H1 (cell line): ENCODE measurements at regions not wholly inside any gene's neighbourhood (a gene's known extent, or its start where the extent isn't known, plus 50 kb on each side); places are given as distances from the start of the nearest gene placed in this dataset.

Experiments
- CTCF ChIA-PET: fragments of 300-600 bp; sonication (Branson Sonifier 250); formaldehyde crosslinking; loops from one replicate; lab custom pipeline; 2021; ENCODE audit not compliant: partially characterized antibody; lab: Charles Lee
- POLR2A ChIA-PET: fragments of 300-600 bp; sonication (Branson Sonifier 250); formaldehyde crosslinking; loops from one replicate; lab custom pipeline; 2021; ENCODE audit warnings: inconsistent platforms; ENCODE audit not compliant: partially characterized antibody; lab: Charles Lee
- DNase-seq, 2 experiments: peaks; one replicate each; pipeline versions ENCODE4 v3.0.0 to v3.0.0-alpha.2; 2010 to 2022; ENCODE audit warnings: low spot score in 2 of 2, low read depth in 1 of 2, mixed read lengths in 1 of 2
- FAIRE-seq: peaks from 2 replicates; lab custom pipeline; 2011; peaks lifted over from hg19 to GRCh38; lab: Jason Lieb, UNC
- H2AFZ ChIP-seq: 2 replicates; pipeline ENCODE4 v1.8.1; 2012; ENCODE audit warnings: low read length, inconsistent platforms
- H2AK5ac ChIP-seq: 2 replicates; pipeline ENCODE4 v1.6.1; 2013; ENCODE audit warnings: low read depth, low read length
- H2BK120ac ChIP-seq: replicated peaks from 2 replicates; pipeline ENCODE3; 2013; ENCODE audit warnings: low read depth, low read length, inconsistent platforms
- H2BK12ac ChIP-seq: 2 replicates; pipeline ENCODE4 v1.6.1; 2013; ENCODE audit warnings: low read depth, low read length
- H2BK15ac ChIP-seq: 2 replicates; pipeline ENCODE4 v1.6.1; 2013; ENCODE audit warnings: low read length
- H2BK20ac ChIP-seq: 2 replicates; pipeline ENCODE4 v1.6.1; 2013; ENCODE audit warnings: low read length
- H2BK5ac ChIP-seq: 2 replicates; pipeline ENCODE4 v1.6.1; 2013; ENCODE audit warnings: low read depth, low read length
- H3K14ac ChIP-seq: 2 replicates; pipeline ENCODE4 v1.6.1; 2013; ENCODE audit warnings: inconsistent platforms; ENCODE audit not compliant: insufficient read length
- H3K18ac ChIP-seq: 2 replicates; pipeline ENCODE4 v1.6.1; 2013; ENCODE audit warnings: low read length; ENCODE audit errors: extremely low read depth
- H3K23ac ChIP-seq: 2 replicates; pipeline ENCODE4 v1.6.1; 2013; ENCODE audit warnings: inconsistent platforms; ENCODE audit not compliant: insufficient read length
- H3K23me2 ChIP-seq: 2 replicates; pipeline ENCODE4 v1.6.1; 2013; ENCODE audit warnings: low read depth, low read length
- H3K27ac ChIP-seq: 2 replicates; pipeline ENCODE4 v1.6.1; 2011; ENCODE audit warnings: low read depth, low read length, inconsistent platforms
- H3K27me3 ChIP-seq, 4 experiments: replicated peaks in 1 of 4; 1 replicate in 1 of 4; 2 replicates in 3 of 4; pipeline versions ENCODE4 v1.6.1 to v1.8.1; 2011 to 2013; ENCODE audit warnings: low read length in 3 of 4, mild to moderate bottlenecking in 3 of 4, inconsistent platforms in 2 of 4, mixed read lengths in 2 of 4, moderate library complexity in 1 of 4; ENCODE audit not compliant: control insufficient read depth in 3 of 4, insufficient read depth in 3 of 4; ENCODE audit errors: extremely low read depth in 1 of 4
- H3K36me3 ChIP-seq, 4 experiments: 2 replicates each; pipeline versions ENCODE4 v1.6.1 to v1.8.1; 2011 to 2013; ENCODE audit warnings: mild to moderate bottlenecking in 4 of 4, low read length in 3 of 4, moderate library complexity in 2 of 4, control low read depth in 1 of 4, inconsistent platforms in 1 of 4; ENCODE audit not compliant: insufficient read depth in 4 of 4, control insufficient read depth in 2 of 4
- H3K4ac ChIP-seq: replicated peaks from 2 replicates; pipeline ENCODE3; 2013; ENCODE audit warnings: low read length, low read depth, mixed read lengths, inconsistent platforms; ENCODE audit not compliant: insufficient read length
- H3K4me1 ChIP-seq, 4 experiments: replicated peaks in 1 of 4; 1 replicate in 1 of 4; 2 replicates in 3 of 4; pipeline versions ENCODE4 v1.6.1 to v1.8.1; 2011 to 2013; ENCODE audit warnings: low read length in 3 of 4, inconsistent platforms in 2 of 4, mixed read lengths in 1 of 4; ENCODE audit not compliant: insufficient read depth in 4 of 4, control insufficient read depth in 3 of 4
- H3K4me2 ChIP-seq, 2 experiments: 2 replicates each; pipeline versions ENCODE4 v1.6.1 to v1.8.1; 2011 to 2013; ENCODE audit warnings: low read depth in 2 of 2, low read length in 2 of 2, control low read depth in 1 of 2, inconsistent platforms in 1 of 2, mild to moderate bottlenecking in 1 of 2; ENCODE audit not compliant: insufficient read depth in 1 of 2
- H3K4me3 ChIP-seq, 4 experiments: fragments of 200-600, 300-600 bp in 1 of 4; sonication (generic), shearing (Covaris generic), sonication (Bioruptor Twin) in 1 of 4; 2 replicates each; pipeline versions ENCODE4 v1.5.1 to v1.8.1; 2011 to 2016; ENCODE audit warnings: low read length in 4 of 4, low read depth in 3 of 4, control low read depth in 2 of 4, inconsistent platforms in 2 of 4, mild to moderate bottlenecking in 2 of 4, mixed read lengths in 1 of 4, moderate library complexity in 1 of 4; ENCODE audit not compliant: insufficient read depth in 2 of 4; ENCODE audit errors: extremely low read depth in 1 of 4
- H3K56ac ChIP-seq: replicated peaks from 2 replicates; pipeline ENCODE3; 2013; ENCODE audit warnings: low read depth, mild to moderate bottlenecking, mixed read lengths, low read length, inconsistent platforms; ENCODE audit not compliant: insufficient read length
- H3K79me1 ChIP-seq: 2 replicates; pipeline ENCODE4 v1.6.1; 2013; ENCODE audit warnings: low read depth, low read length, control low read depth
- H3K79me2 ChIP-seq, 2 experiments: 2 replicates each; pipeline versions ENCODE4 v1.6.1 to v1.8.1; 2012 to 2013; ENCODE audit warnings: low read length in 2 of 2, mild to moderate bottlenecking in 2 of 2, inconsistent platforms in 1 of 2; ENCODE audit not compliant: insufficient read depth in 2 of 2, control insufficient read depth in 1 of 2
- H3K9ac ChIP-seq, 4 experiments: replicated peaks in 1 of 4; 1 replicate in 1 of 4; 2 replicates in 3 of 4; pipeline versions ENCODE4 v1.6.1 to v1.8.1; 2011 to 2013; ENCODE audit warnings: low read depth in 3 of 4, low read length in 3 of 4, control low read depth in 2 of 4, mild to moderate bottlenecking in 2 of 4, moderate library complexity in 2 of 4, inconsistent platforms in 1 of 4; ENCODE audit errors: extremely low read depth in 1 of 4
- H3K9me3 ChIP-seq, 2 experiments: 2 replicates each; pipeline versions ENCODE4 v1.6.1 to v1.8.1; 2012 to 2013; ENCODE audit warnings: mild to moderate bottlenecking in 2 of 2, moderate library complexity in 2 of 2, control low read depth in 1 of 2, inconsistent platforms in 1 of 2, low read depth in 1 of 2, low read length in 1 of 2, mixed read lengths in 1 of 2; ENCODE audit not compliant: insufficient read depth in 2 of 2
- H4K20me1 ChIP-seq, 2 experiments: replicated peaks in 1 of 2; 2 replicates each; pipeline versions ENCODE3 to v1.8.1; 2011 to 2013; ENCODE audit warnings: inconsistent platforms in 2 of 2, low read length in 2 of 2, mild to moderate bottlenecking in 1 of 2; ENCODE audit not compliant: insufficient read depth in 2 of 2, control insufficient read depth in 1 of 2
- H4K5ac ChIP-seq: 2 replicates; pipeline ENCODE4 v1.6.1; 2013; ENCODE audit warnings: low read length, low read depth, mixed read lengths, inconsistent platforms; ENCODE audit not compliant: insufficient read length
- H4K8ac ChIP-seq: 2 replicates; pipeline ENCODE4 v1.8.0; 2013; ENCODE audit warnings: mild to moderate bottlenecking, moderate library complexity, low read length, inconsistent platforms; ENCODE audit not compliant: insufficient read depth; ENCODE audit errors: extremely low read depth
- H4K91ac ChIP-seq: replicated peaks from 2 replicates; pipeline ENCODE3; 2013; ENCODE audit warnings: low read length, mixed read lengths, inconsistent platforms; ENCODE audit not compliant: insufficient read length
- BACH1 ChIP-seq: IDR thresholded peaks from 2 replicates; pipeline ENCODE4 v1.6.1; 2012; ENCODE audit warnings: low read length, improper control_type of control experiment
- CBX8 ChIP-seq: fragments of 300-800, 300-1000 bp; sonication (generic); IDR thresholded peaks from 2 replicates; pipeline ENCODE4 v1.7.1; 2016; ENCODE audit warnings: low read depth, low read length, borderline replicate concordance
- HDAC2 ChIP-seq, 2 experiments: fragments of 300-600 bp in 1 of 2; sonication (generic) in 1 of 2; IDR thresholded peaks; 2 replicates each; pipeline ENCODE4 v1.6.1; 2011 to 2012; ENCODE audit warnings: low read depth in 2 of 2, low read length in 2 of 2, mild to moderate bottlenecking in 2 of 2, moderate library complexity in 2 of 2, borderline replicate concordance in 1 of 2, inconsistent platforms in 1 of 2
- NANOG ChIP-seq: IDR thresholded peaks from 2 replicates; pipeline ENCODE4 v1.6.1; 2011; ENCODE audit warnings: low read length, low read depth, mild to moderate bottlenecking, inconsistent platforms; ENCODE audit not compliant: insufficient read depth, poor library complexity, severe bottlenecking
- SP4 ChIP-seq: IDR thresholded peaks from 2 replicates; pipeline ENCODE4 v1.6.1; 2012; ENCODE audit warnings: low read length, inconsistent platforms
- SUZ12 ChIP-seq: fragments of 200-600 bp; sonication (generic); IDR thresholded peaks from 2 replicates; pipeline ENCODE4 v1.6.1; 2012; ENCODE audit warnings: mild to moderate bottlenecking, inconsistent platforms, low read length, moderate library complexity, mixed read lengths
- TAF7 ChIP-seq: optimal IDR thresholded peaks from 2 replicates; pipeline ENCODE3; 2011; ENCODE audit warnings: low read depth, mild to moderate bottlenecking, inconsistent platforms, low read length, moderate library complexity, borderline replicate concordance
- TCF12 ChIP-seq: IDR thresholded peaks from 2 replicates; pipeline ENCODE4 v1.6.1; 2011; ENCODE audit warnings: low read depth, mild to moderate bottlenecking, low read length
- TEAD4 ChIP-seq: IDR thresholded peaks from 2 replicates; pipeline ENCODE4 v1.6.1; 2012; ENCODE audit warnings: low read depth, low read length, inconsistent platforms, mixed read lengths
- YY1 ChIP-seq: IDR thresholded peaks from 2 replicates; pipeline ENCODE4 v1.6.1; 2011; ENCODE audit warnings: low read depth, mild to moderate bottlenecking, low read length
- WGBS, 2 experiments: shearing (Covaris generic) in 1 of 2; methylation state at CpG; one replicate each; pipeline versions ENCODE4 v1.1.6 to v1.1.7; 2013 to 2015; ENCODE audit warnings: low lambda C conversion rate in 2 of 2, mixed read lengths in 2 of 2, inconsistent platforms in 1 of 2, low coverage in 1 of 2, missing lambda C conversion rate in 1 of 2; ENCODE audit not compliant: insufficient replicate concordance in 2 of 2, insufficient coverage in 1 of 2, insufficient read length in 1 of 2; ENCODE audit errors: extremely low coverage in 1 of 2, missing lambda C conversion rate in 1 of 2; 5-methylcytosine and 5-hydroxymethylcytosine counted together
- TF ChIP-seq, protein P1 (sequence below), 3 experiments: IDR thresholded peaks; 1 replicate in 2 of 3; 2 replicates in 1 of 3; pipeline versions ENCODE4 v1.5.1 to v1.6.1; 2011; ENCODE audit warnings: low read length in 3 of 3, mild to moderate bottlenecking in 3 of 3, inconsistent platforms in 2 of 3, low read depth in 1 of 3, moderate library complexity in 1 of 3; ENCODE audit not compliant: insufficient read depth in 1 of 3; ENCODE audit errors: control extremely low read depth in 1 of 3

DNA sequence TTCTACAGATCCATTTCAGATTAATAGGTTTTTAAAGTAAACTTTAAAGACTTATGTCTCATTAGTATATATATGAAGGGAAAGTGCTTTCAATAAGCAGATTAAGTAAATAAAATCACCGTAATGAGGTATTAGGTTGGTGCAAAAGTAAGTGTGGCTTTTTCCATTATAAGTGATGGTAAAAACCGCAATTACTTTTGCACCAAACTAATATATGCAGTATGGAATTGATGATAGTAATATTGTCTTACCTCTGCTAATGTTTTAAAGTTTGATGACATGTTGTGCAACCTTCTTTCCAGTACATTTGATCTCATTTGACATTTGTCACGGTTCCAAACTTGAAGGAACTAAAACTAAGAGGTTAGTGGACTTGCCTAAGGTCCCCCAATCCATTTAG lies 1819.3 kb downstream of the PCDH9 start:
- no peaks in the 10 kb centered on the region for H4K20me1 ChIP-seq
- FAIRE-seq (no peak), DNase-seq (no peak)
- no peak overlapping the region for H3K56ac ChIP-seq
- H2BK12ac ChIP-seq = no peak overlapping the region
- H3K4me1 ChIP-seq = no peaks in the 10 kb centered on the region
- H3K27me3 ChIP-seq = no peaks in the 10 kb centered on the region
- no peaks in the 10 kb centered on the region for H3K79me2 ChIP-seq
- POLR2A ChIA-PET = no interaction called here
- H2BK15ac ChIP-seq = no peak overlapping the region
- TF ChIP-seq TEAD4 = no peak
- TF ChIP-seq HDAC2 (IDR thresholded peaks at IDR 0.05; ENCODE audit: borderline replicate concordance in 1 of 2, low read depth in 2 of 2, low read length in 2 of 2) = no peak
- no peak for TF ChIP-seq TCF12
- no peak for TF ChIP-seq TAF7
- no peak for TF ChIP-seq SP4
- TF ChIP-seq CBX8 = no peak
- no peak for TF ChIP-seq BACH1
- no peak for TF ChIP-seq SUZ12
- TF ChIP-seq YY1 = no peak
- TF ChIP-seq NANOG = no peak
- TF ChIP-seq, protein P1, sequence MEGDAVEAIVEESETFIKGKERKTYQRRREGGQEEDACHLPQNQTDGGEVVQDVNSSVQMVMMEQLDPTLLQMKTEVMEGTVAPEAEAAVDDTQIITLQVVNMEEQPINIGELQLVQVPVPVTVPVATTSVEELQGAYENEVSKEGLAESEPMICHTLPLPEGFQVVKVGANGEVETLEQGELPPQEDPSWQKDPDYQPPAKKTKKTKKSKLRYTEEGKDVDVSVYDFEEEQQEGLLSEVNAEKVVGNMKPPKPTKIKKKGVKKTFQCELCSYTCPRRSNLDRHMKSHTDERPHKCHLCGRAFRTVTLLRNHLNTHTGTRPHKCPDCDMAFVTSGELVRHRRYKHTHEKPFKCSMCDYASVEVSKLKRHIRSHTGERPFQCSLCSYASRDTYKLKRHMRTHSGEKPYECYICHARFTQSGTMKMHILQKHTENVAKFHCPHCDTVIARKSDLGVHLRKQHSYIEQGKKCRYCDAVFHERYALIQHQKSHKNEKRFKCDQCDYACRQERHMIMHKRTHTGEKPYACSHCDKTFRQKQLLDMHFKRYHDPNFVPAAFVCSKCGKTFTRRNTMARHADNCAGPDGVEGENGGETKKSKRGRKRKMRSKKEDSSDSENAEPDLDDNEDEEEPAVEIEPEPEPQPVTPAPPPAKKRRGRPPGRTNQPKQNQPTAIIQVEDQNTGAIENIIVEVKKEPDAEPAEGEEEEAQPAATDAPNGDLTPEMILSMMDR (IDR thresholded peaks at IDR 0.05; ENCODE audit: control extremely low read depth in 1 of 3, insufficient read depth in 1 of 3, low read depth in 1 of 3, low read length in 3 of 3) = no peak
- H3K36me3 ChIP-seq = no peaks in the 10 kb centered on the region
- CTCF ChIA-PET = no interaction called here
- no peak overlapping the region for H3K27ac ChIP-seq
- H2BK120ac ChIP-seq = no peak overlapping the region
- H4K91ac ChIP-seq = no peak overlapping the region
- no peak overlapping the region for H2AFZ ChIP-seq
- no peak overlapping the region for H2BK5ac ChIP-seq
- no peak overlapping the region for H4K5ac ChIP-seq
- no peak overlapping the region for H3K4me3 ChIP-seq
- H3K4me2 ChIP-seq = no peak overlapping the region
- H4K8ac ChIP-seq = no peak overlapping the region
- no peak overlapping the region for H2BK20ac ChIP-seq
- no peak overlapping the region for H3K18ac ChIP-seq
- H3K9ac ChIP-seq = no peak overlapping the region
- H3K23me2 ChIP-seq = no peaks in the 10 kb centered on the region
- no peak overlapping the region for H2AK5ac ChIP-seq
- H3K4ac ChIP-seq = no peak overlapping the region
- H3K14ac ChIP-seq = no peak overlapping the region
- no peak overlapping the region for H3K23ac ChIP-seq
- H3K9me3 ChIP-seq = no peaks in the 10 kb centered on the region
- WGBS, 2 experiments = 90% methylated on average over 3 of the region's 3 CpGs; no CpG with 5 or more reads in 1 of the 2 experiments
- H3K79me1 ChIP-seq = no peaks in the 10 kb centered on the region
